A549 (cell line): ENCODE measurements at regions not wholly inside any gene's neighbourhood (a gene's known extent, or its start where the extent isn't known, plus 50 kb on each side); places are given as distances from the start of the nearest gene placed in this dataset.
A peak's percentile ranks its signal among the peaks of the same experiment; 100 is the strongest.

Experiments used
- ATAC-seq, 2 experiments: fragments of 200-7000 bp in 1 of 2; fragments of >200 bp in 1 of 2; cut with Nextera tagmentation in 1 of 2; cut with Tn5 transposase in 1 of 2; 3 replicates each; pipeline versions ENCODE4 v1.8.0 to v1.9.1; 2018 to 2020; ENCODE audit warnings: mild to moderate bottlenecking in 1 of 2, moderate library complexity in 1 of 2
- CTCF ChIA-PET: fragments of 300-600 bp; sonication (Branson Sonifier 250); formaldehyde crosslinking; extraction: SDS; loops from one replicate; lab custom pipeline; 2021; ENCODE audit warnings: antibody characterized with exemption, inconsistent platforms; lab: Yijun Ruan, JAX
- POLR2A ChIA-PET: fragments of 350-600 bp; formaldehyde crosslinking; extraction: SDS; loops from one replicate; lab custom pipeline; 2021; ENCODE audit warnings: antibody characterized with exemption, inconsistent platforms; lab: Yijun Ruan, JAX
- DNase-seq, 2 experiments: peaks; one replicate each; pipeline versions ENCODE4 v3.0.0 to v3.0.0-alpha.2; 2011 to 2016; ENCODE audit warnings: low read depth in 1 of 2, low spot score in 1 of 2
- FAIRE-seq: peaks from 2 replicates; lab custom pipeline; 2011; peaks lifted over from hg19 to GRCh38; lab: Jason Lieb, UNC
- H3K27ac ChIP-seq, 2 experiments: fragments of >200 bp; sonication (Bioruptor Twin); formaldehyde crosslinking; 3 replicates each; pipeline ENCODE4 v1.5.1; 2016 to 2017
- H3K4me1 ChIP-seq: fragments of >200 bp; sonication (Bioruptor Twin); formaldehyde crosslinking; 3 replicates; pipeline ENCODE4 v1.6.1; 2016
- H3K4me2 ChIP-seq: fragments of >200 bp; sonication (Bioruptor Twin); formaldehyde crosslinking; 3 replicates; pipeline ENCODE4 v1.6.1; 2016
- H3K4me3 ChIP-seq: fragments of >200 bp; sonication (Bioruptor Twin); formaldehyde crosslinking; 3 replicates; pipeline ENCODE4 v1.5.1; 2016
- H3K9me3 ChIP-seq: fragments of >200 bp; sonication (Bioruptor Twin); formaldehyde crosslinking; 3 replicates; pipeline ENCODE4 v1.6.1; 2016
- BHLHE40 ChIP-seq: IDR thresholded peaks from 2 replicates; pipeline ENCODE4 v1.6.1; 2012; ENCODE audit warnings: low read depth, low read length, inconsistent platforms
- E2F6 ChIP-seq: IDR thresholded peaks from 2 replicates; pipeline ENCODE4 v1.6.1; 2012; ENCODE audit warnings: low read depth, borderline replicate concordance
- EHF ChIP-seq: fragments of 250-450 bp; sonication (Bioruptor Pico); IDR thresholded peaks from 2 replicates; pipeline ENCODE4 v1.5.0; 2020; ENCODE audit warnings: mild to moderate bottlenecking
- EHMT2 ChIP-seq: fragments of 200-600 bp; sonication (generic); IDR thresholded peaks from 2 replicates; pipeline ENCODE4 v1.6.1; 2016; ENCODE audit warnings: antibody characterized with exemption, low read depth, mild to moderate bottlenecking, moderate library complexity
- ESRRA ChIP-seq: fragments of 150-350 bp; IDR thresholded peaks from 2 replicates; pipeline ENCODE4 v1.6.1; 2014; ENCODE audit warnings: mild to moderate bottlenecking, low read length, borderline replicate concordance
- FOSB ChIP-seq: fragments of 250-450 bp; sonication (Bioruptor Pico); IDR thresholded peaks from 2 replicates; pipeline ENCODE4 v1.5.0; 2020; ENCODE audit warnings: mild to moderate bottlenecking, moderate library complexity
- FOSL2 ChIP-seq, 2 experiments: fragments of 450-650 bp in 1 of 2; fragments of >200 bp in 1 of 2; sonication (Bioruptor Twin) in 1 of 2; formaldehyde crosslinking; IDR thresholded peaks; 2 replicates each; pipeline versions ENCODE4 v1.5.0 to v1.6.1; 2016 to 2020; ENCODE audit warnings: mild to moderate bottlenecking in 1 of 2, moderate library complexity in 1 of 2
- HEYL ChIP-seq: fragments of 250-450 bp; sonication (Bioruptor Pico); IDR thresholded peaks from 2 replicates; pipeline ENCODE4 v1.8.0; 2021; ENCODE audit warnings: mild to moderate bottlenecking, moderate library complexity
- HOXB13 ChIP-seq: fragments of 250-450 bp; sonication (Bioruptor Pico); IDR thresholded peaks from 2 replicates; pipeline ENCODE4 v1.5.0; 2020; ENCODE audit warnings: low read depth, mild to moderate bottlenecking, moderate library complexity
- HOXB5 ChIP-seq: fragments of 250-450 bp; sonication (Bioruptor Pico); IDR thresholded peaks from 2 replicates; pipeline ENCODE4 v1.5.0; 2020; ENCODE audit warnings: mild to moderate bottlenecking, moderate library complexity
- JUNB ChIP-seq: fragments of >200 bp; sonication (Bioruptor Twin); formaldehyde crosslinking; IDR thresholded peaks from 2 replicates; pipeline ENCODE4 v1.6.1; 2016
- KDM1A ChIP-seq: fragments of 200-600 bp; sonication (generic); IDR thresholded peaks from 2 replicates; pipeline ENCODE4 v1.6.1; 2016; ENCODE audit warnings: low read depth, mild to moderate bottlenecking
- KDM5A ChIP-seq: fragments of 200-600 bp; sonication (generic); IDR thresholded peaks from 2 replicates; pipeline ENCODE4 v1.6.1; 2016; ENCODE audit warnings: antibody characterized with exemption, mild to moderate bottlenecking
- MAFK ChIP-seq: fragments of 450-650 bp; IDR thresholded peaks from 2 replicates; pipeline ENCODE4 v1.6.1; 2014; ENCODE audit not compliant: partially characterized antibody
- NR3C1 ChIP-seq: fragments of >200 bp; sonication (Bioruptor Twin); formaldehyde crosslinking; IDR thresholded peaks from 3 replicates; pipeline ENCODE4 v1.6.1; 2017
- PHF8 ChIP-seq: fragments of 200-600 bp; sonication (generic); IDR thresholded peaks from 2 replicates; pipeline ENCODE4 v1.6.1; 2016; ENCODE audit warnings: low read depth, mild to moderate bottlenecking, antibody characterized with exemption, moderate library complexity, borderline replicate concordance
- RAD21 ChIP-seq, 2 experiments: fragments of >200 bp in 1 of 2; sonication (Bioruptor Twin) in 1 of 2; formaldehyde crosslinking in 1 of 2; IDR thresholded peaks in 1 of 2; conservative IDR thresholded peaks in 1 of 2; 2 replicates in 1 of 2; 3 replicates in 1 of 2; pipeline ENCODE4 v1.6.1; 2012 to 2018; ENCODE audit warnings: inconsistent platforms in 1 of 2
- RARB ChIP-seq: fragments of 250-450 bp; sonication (Bioruptor Pico); IDR thresholded peaks from 2 replicates; pipeline ENCODE4 v1.8.0; 2021; ENCODE audit warnings: mild to moderate bottlenecking, moderate library complexity
- RCOR1 ChIP-seq: fragments of 150-350 bp; IDR thresholded peaks from 2 replicates; pipeline ENCODE4 v1.6.1; 2014; ENCODE audit warnings: antibody characterized with exemption, low read length, low read depth
- REST ChIP-seq: fragments of 200-600 bp; sonication (generic); IDR thresholded peaks from 2 replicates; pipeline ENCODE4 v1.6.1; 2016; ENCODE audit warnings: antibody characterized with exemption, mild to moderate bottlenecking, moderate library complexity
- RFX5 ChIP-seq: fragments of 450-650 bp; IDR thresholded peaks from 2 replicates; pipeline ENCODE4 v1.7.1; 2014; ENCODE audit warnings: antibody characterized with exemption, mild to moderate bottlenecking, moderate library complexity
- RNF2 ChIP-seq: fragments of 200-600 bp; sonication (generic); IDR thresholded peaks from 2 replicates; pipeline ENCODE4 v1.6.1; 2016; ENCODE audit warnings: low read depth, mild to moderate bottlenecking, antibody characterized with exemption, moderate library complexity, borderline replicate concordance
- SMC3 ChIP-seq: fragments of >200 bp; sonication (Bioruptor Twin); formaldehyde crosslinking; IDR thresholded peaks from 3 replicates; pipeline ENCODE4 v1.6.1; 2018; ENCODE audit warnings: inconsistent platforms
- ZC3H11A ChIP-seq: fragments of 450-650 bp; IDR thresholded peaks from 2 replicates; pipeline ENCODE4 v1.6.1; 2014; ENCODE audit warnings: antibody characterized with exemption, mild to moderate bottlenecking
- WGBS: methylation state at CpG from one replicate; pipeline ENCODE4 v1.1.6; 2017; ENCODE audit errors: missing lambda C conversion rate; 5-methylcytosine and 5-hydroxymethylcytosine counted together
- TF ChIP-seq, protein P1 (sequence below): IDR thresholded peaks from 2 replicates; pipeline ENCODE4 v1.6.1; 2012
- TF ChIP-seq, protein P2 (sequence below): fragments of 450-650 bp; IDR thresholded peaks from 2 replicates; pipeline ENCODE4 v1.6.1; 2014; ENCODE audit warnings: antibody characterized with exemption
- TF ChIP-seq, protein P3 (sequence below): fragments of 250-450 bp; sonication (Bioruptor Pico); IDR thresholded peaks from 2 replicates; pipeline ENCODE4 v1.5.0; 2021; ENCODE audit warnings: mild to moderate bottlenecking, moderate library complexity, borderline replicate concordance
- TF ChIP-seq, protein P4 (sequence below): fragments of >200 bp; sonication (Bioruptor Twin); formaldehyde crosslinking; IDR thresholded peaks from 3 replicates; pipeline ENCODE4 v1.6.1; 2016

- no peaks in the 10 kb centered on the region for H3K9me3 ChIP-seq
- no peak for ATAC-seq
- CTCF ChIA-PET: no interaction called here
- no peak for TF ChIP-seq ESRRA
- H3K4me3 ChIP-seq: no peak overlapping the region
- POLR2A ChIA-PET: no interaction called here
- no peak overlapping the region for H3K27ac ChIP-seq
- H3K4me2 ChIP-seq: no peak overlapping the region
- 34% methylated on average over 3 of the region's 5 CpGs for WGBS
- DNase-seq: no peak
- H3K4me1 ChIP-seq: no peaks in the 10 kb centered on the region
- no peak for FAIRE-seq
These were observed 386.4 kb upstream of the SLITRK6 start for GRCh38 chr13:86185636-86186035.

GRCh38 chr13:86185107-86185506, 385.9 kb upstream of the SLITRK6 start:
- FAIRE-seq: no peak
- ATAC-seq: no peak
- Histone ChIP-seq H3K4me3 (no peak overlapping the region), H3K4me1 (no peaks in the 10 kb centered on the region), H3K9me3 (no peaks in the 10 kb centered on the region), H3K27ac (no peak overlapping the region), H3K4me2 (no peak overlapping the region)
- ChIA-PET POLR2A (no interaction called here), CTCF (no interaction called here)
- WGBS: 52% methylated on average over 2 of the region's 3 CpGs
- TF ChIP-seq KDM5A: no peak
- TF ChIP-seq RNF2: no peak
- no peak for TF ChIP-seq RFX5
- TF ChIP-seq HOXB5 (CRISPR knock-in tag): no peak
- no peak for TF ChIP-seq SMC3
- TF ChIP-seq E2F6: no peak
- TF ChIP-seq, protein P1, sequence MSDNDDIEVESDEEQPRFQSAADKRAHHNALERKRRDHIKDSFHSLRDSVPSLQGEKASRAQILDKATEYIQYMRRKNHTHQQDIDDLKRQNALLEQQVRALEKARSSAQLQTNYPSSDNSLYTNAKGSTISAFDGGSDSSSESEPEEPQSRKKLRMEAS: no peak
- no peak for TF ChIP-seq BHLHE40
- no peak for TF ChIP-seq HEYL (CRISPR knock-in tag)
- TF ChIP-seq FOSL2 (IDR thresholded peaks at IDR 0.05): no peak
- no peak for TF ChIP-seq FOSL2 (CRISPR knock-in tag; IDR thresholded peaks at IDR 0.05)
- TF ChIP-seq HOXB13 (CRISPR knock-in tag): no peak
- no peak for TF ChIP-seq PHF8
- DNase-seq: no peak

DNA sequence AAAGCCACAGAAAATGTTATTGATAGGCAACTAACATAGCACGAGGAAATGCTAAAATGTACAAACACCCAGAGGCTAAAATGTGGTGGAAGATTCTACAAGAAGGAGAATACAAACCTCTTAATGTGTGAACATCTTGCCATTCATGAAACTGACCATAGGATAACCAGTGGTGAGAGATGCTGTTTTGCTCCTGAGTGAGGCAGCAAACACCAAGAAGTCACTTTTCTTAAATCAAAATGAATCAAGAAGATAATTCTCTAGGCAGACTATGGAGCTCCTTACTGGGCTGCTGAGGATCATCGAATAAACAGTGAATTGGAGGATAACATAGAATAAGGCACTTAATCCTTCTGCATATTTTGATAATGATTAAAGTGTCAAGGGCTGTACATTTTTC, 375.4 kb upstream of the SLITRK6 start:
- H3K4me3 ChIP-seq: no peak overlapping the region
- ChIA-PET POLR2A (no interaction called here), CTCF (no interaction called here)
- 7% methylated on average over 2 of the region's 2 CpGs for WGBS
- H3K4me1 ChIP-seq: no peaks in the 10 kb centered on the region
- DNase-seq (peak in 1 of 2 experiments; percentile 4), ATAC-seq (no peak), FAIRE-seq (no peak)
- no peaks in the 10 kb centered on the region for H3K9me3 ChIP-seq
- H3K4me2 ChIP-seq: no peak overlapping the region
- no peak overlapping the region for H3K27ac ChIP-seq
- TF ChIP-seq, protein P2, sequence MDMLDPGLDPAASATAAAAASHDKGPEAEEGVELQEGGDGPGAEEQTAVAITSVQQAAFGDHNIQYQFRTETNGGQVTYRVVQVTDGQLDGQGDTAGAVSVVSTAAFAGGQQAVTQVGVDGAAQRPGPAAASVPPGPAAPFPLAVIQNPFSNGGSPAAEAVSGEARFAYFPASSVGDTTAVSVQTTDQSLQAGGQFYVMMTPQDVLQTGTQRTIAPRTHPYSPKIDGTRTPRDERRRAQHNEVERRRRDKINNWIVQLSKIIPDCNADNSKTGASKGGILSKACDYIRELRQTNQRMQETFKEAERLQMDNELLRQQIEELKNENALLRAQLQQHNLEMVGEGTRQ: no peak
- TF ChIP-seq EHF (CRISPR knock-in tag) (no peak), REST (no peak), NR3C1 (no peak), RARB (CRISPR knock-in tag) (no peak), JUNB (no peak), MAFK (no peak), EHMT2 (no peak), KDM1A (no peak), ZC3H11A (no peak), RAD21 (conservative IDR thresholded peaks at IDR 0.05 in 1 of 2, IDR thresholded peaks at IDR 0.05 in 1 of 2) (no peak), RCOR1 (no peak), HOXB13 (CRISPR knock-in tag) (no peak), HOXB5 (CRISPR knock-in tag) (no peak), FOSB (no peak)
- TF ChIP-seq, protein P3, sequence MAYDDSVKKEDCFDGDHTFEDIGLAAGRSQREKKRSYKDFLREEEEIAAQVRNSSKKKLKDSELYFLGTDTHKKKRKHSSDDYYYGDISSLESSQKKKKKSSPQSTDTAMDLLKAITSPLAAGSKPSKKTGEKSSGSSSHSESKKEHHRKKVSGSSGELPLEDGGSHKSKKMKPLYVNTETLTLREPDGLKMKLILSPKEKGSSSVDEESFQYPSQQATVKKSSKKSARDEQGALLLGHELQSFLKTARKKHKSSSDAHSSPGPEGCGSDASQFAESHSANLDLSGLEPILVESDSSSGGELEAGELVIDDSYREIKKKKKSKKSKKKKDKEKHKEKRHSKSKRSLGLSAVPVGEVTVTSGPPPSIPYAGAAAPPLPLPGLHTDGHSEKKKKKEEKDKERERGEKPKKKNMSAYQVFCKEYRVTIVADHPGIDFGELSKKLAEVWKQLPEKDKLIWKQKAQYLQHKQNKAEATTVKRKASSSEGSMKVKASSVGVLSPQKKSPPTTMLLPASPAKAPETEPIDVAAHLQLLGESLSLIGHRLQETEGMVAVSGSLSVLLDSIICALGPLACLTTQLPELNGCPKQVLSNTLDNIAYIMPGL (CRISPR knock-in tag): no peak
- TF ChIP-seq, protein P4, sequence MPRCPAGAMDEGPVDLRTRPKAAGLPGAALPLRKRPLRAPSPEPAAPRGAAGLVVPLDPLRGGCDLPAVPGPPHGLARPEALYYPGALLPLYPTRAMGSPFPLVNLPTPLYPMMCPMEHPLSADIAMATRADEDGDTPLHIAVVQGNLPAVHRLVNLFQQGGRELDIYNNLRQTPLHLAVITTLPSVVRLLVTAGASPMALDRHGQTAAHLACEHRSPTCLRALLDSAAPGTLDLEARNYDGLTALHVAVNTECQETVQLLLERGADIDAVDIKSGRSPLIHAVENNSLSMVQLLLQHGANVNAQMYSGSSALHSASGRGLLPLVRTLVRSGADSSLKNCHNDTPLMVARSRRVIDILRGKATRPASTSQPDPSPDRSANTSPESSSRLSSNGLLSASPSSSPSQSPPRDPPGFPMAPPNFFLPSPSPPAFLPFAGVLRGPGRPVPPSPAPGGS: no peak
